H9 (cell line): ENCODE measurements at regions not wholly inside any gene's neighbourhood (a gene's known extent, or its start where the extent isn't known, plus 50 kb on each side); places are given as distances from the start of the nearest gene placed in this dataset.

Experiments
- DNase-seq: peaks from one replicate; pipeline ENCODE4 v3.0.0-alpha.2; 2017
- H2AFZ ChIP-seq: one replicate; pipeline ENCODE4 v1.6.1; 2013; ENCODE audit warnings: mild to moderate bottlenecking, low read length, control low read depth, moderate library complexity
- H2AK5ac ChIP-seq: 2 replicates; pipeline ENCODE4 v1.6.1; 2013; ENCODE audit warnings: low read length, control low read depth, mixed read lengths; ENCODE audit not compliant: insufficient read length
- H2BK120ac ChIP-seq: one replicate; pipeline ENCODE4 v1.6.1; 2013; ENCODE audit warnings: low read depth, mild to moderate bottlenecking, low read length, control low read depth, inconsistent platforms; ENCODE audit not compliant: poor library complexity, severe bottlenecking
- H2BK12ac ChIP-seq: 2 replicates; pipeline ENCODE4 v1.6.1; 2013; ENCODE audit warnings: low read length, control low read depth, mixed read lengths, low read depth; ENCODE audit not compliant: insufficient read length
- H2BK15ac ChIP-seq: 2 replicates; pipeline ENCODE4 v1.6.1; 2013; ENCODE audit warnings: low read depth, low read length, control low read depth
- H2BK20ac ChIP-seq: one replicate; pipeline ENCODE4 v1.6.1; 2013; ENCODE audit warnings: low read depth, mild to moderate bottlenecking, low read length, control low read depth, inconsistent platforms; ENCODE audit not compliant: poor library complexity, severe bottlenecking
- H2BK5ac ChIP-seq: 2 replicates; pipeline ENCODE4 v1.6.1; 2013; ENCODE audit warnings: low read length, control low read depth, mixed read lengths; ENCODE audit not compliant: insufficient read length
- H3K14ac ChIP-seq: 2 replicates; pipeline ENCODE4 v1.6.1; 2013; ENCODE audit warnings: low read length, control low read depth; ENCODE audit not compliant: insufficient read depth
- H3K18ac ChIP-seq: 2 replicates; pipeline ENCODE4 v1.6.1; 2013; ENCODE audit warnings: low read depth, mild to moderate bottlenecking, mixed read lengths, low read length, control low read depth; ENCODE audit not compliant: insufficient read length
- H3K23ac ChIP-seq: 2 replicates; pipeline ENCODE4 v1.6.1; 2013; ENCODE audit warnings: low read length, control low read depth, mixed read lengths, low read depth; ENCODE audit not compliant: insufficient read length
- H3K23me2 ChIP-seq: 2 replicates; pipeline ENCODE4 v1.6.1; 2013; ENCODE audit warnings: low read depth, mild to moderate bottlenecking, mixed read lengths, low read length, control low read depth; ENCODE audit not compliant: insufficient read length, poor library complexity, severe bottlenecking
- H3K27ac ChIP-seq: 2 replicates; pipeline ENCODE4 v1.5.1; 2013; ENCODE audit warnings: low read length, control low read depth, mixed read lengths, low read depth; ENCODE audit not compliant: insufficient read length
- H3K27me3 ChIP-seq: 2 replicates; pipeline ENCODE4 v1.6.1; 2013; ENCODE audit warnings: low read length, control low read depth, inconsistent platforms; ENCODE audit not compliant: insufficient read depth
- H3K4ac ChIP-seq: 2 replicates; pipeline ENCODE4 v1.6.1; 2013; ENCODE audit warnings: low read depth, mild to moderate bottlenecking, control low read depth, inconsistent platforms, low read length, moderate library complexity
- H3K4me1 ChIP-seq: 2 replicates; pipeline ENCODE4 v1.6.1; 2013; ENCODE audit warnings: low read length, control low read depth, inconsistent platforms; ENCODE audit not compliant: insufficient read depth
- H3K4me2 ChIP-seq: 2 replicates; pipeline ENCODE4 v1.6.1; 2013; ENCODE audit warnings: low read length, control low read depth, mixed read lengths; ENCODE audit not compliant: insufficient read length, insufficient read depth
- H3K56ac ChIP-seq: 2 replicates; pipeline ENCODE4 v1.6.1; 2013; ENCODE audit warnings: low read depth, mild to moderate bottlenecking, mixed read lengths, low read length, control low read depth; ENCODE audit not compliant: insufficient read length
- H3K79me1 ChIP-seq: 2 replicates; pipeline ENCODE4 v1.6.1; 2013; ENCODE audit warnings: low read depth, mild to moderate bottlenecking, moderate library complexity, low read length, control low read depth, inconsistent platforms; ENCODE audit not compliant: insufficient read depth, poor library complexity, severe bottlenecking
- H3K79me2 ChIP-seq: 2 replicates; pipeline ENCODE4 v1.6.1; 2013; ENCODE audit warnings: low read length, control low read depth, inconsistent platforms; ENCODE audit not compliant: insufficient read depth
- H3K9ac ChIP-seq: 2 replicates; pipeline ENCODE4 v1.6.1; 2013; ENCODE audit warnings: low read length, control low read depth, mixed read lengths; ENCODE audit not compliant: insufficient read length; ENCODE audit errors: extremely low read depth
- H3K9me3 ChIP-seq: one replicate; pipeline ENCODE4 v1.6.1; 2013; ENCODE audit warnings: low read depth, low read length, inconsistent platforms; ENCODE audit not compliant: control insufficient read depth
- H3T11ph ChIP-seq: one replicate; pipeline ENCODE4 v1.6.1; 2013; ENCODE audit warnings: mild to moderate bottlenecking, low read length, control low read depth, inconsistent platforms
- H4K20me1 ChIP-seq: one replicate; pipeline ENCODE4 v1.6.1; 2013; ENCODE audit not compliant: control insufficient read depth, insufficient read length, insufficient read depth
- H4K5ac ChIP-seq: 2 replicates; pipeline ENCODE4 v1.6.1; 2013; ENCODE audit warnings: low read depth, mild to moderate bottlenecking, mixed read lengths, low read length, control low read depth; ENCODE audit not compliant: insufficient read length
- H4K8ac ChIP-seq: replicated peaks from 2 replicates; pipeline ENCODE4 v1.6.1; 2013; ENCODE audit warnings: low read length, control low read depth, mixed read lengths, low read depth; ENCODE audit not compliant: insufficient read length
- H4K91ac ChIP-seq: 2 replicates; pipeline ENCODE4 v1.6.1; 2013; ENCODE audit warnings: low read depth, mild to moderate bottlenecking, moderate library complexity, mixed read lengths, low read length, control low read depth; ENCODE audit not compliant: insufficient read length
- H3K27ac Mint-ChIP-seq, 3 experiments: 2 replicates in 2 of 3; 3 replicates in 1 of 3; pipeline ENCODE4 v1.8.0; 2020 to 2021; ENCODE audit warnings: mixed read lengths in 3 of 3, mild to moderate bottlenecking in 1 of 3, moderate library complexity in 1 of 3
- H3K27me3 Mint-ChIP-seq: 2 replicates; pipeline ENCODE4 v1.8.0; 2021; ENCODE audit warnings: low read depth, mild to moderate bottlenecking, moderate library complexity, mixed read lengths
- H3K36me3 Mint-ChIP-seq, 3 experiments: 2 replicates in 2 of 3; 3 replicates in 1 of 3; pipeline ENCODE4 v1.8.0; 2020 to 2021; ENCODE audit warnings: low read depth in 3 of 3, mixed read lengths in 3 of 3; ENCODE audit not compliant: insufficient read depth in 1 of 3
- H3K4me1 Mint-ChIP-seq, 2 experiments: 2 replicates each; pipeline ENCODE4 v1.8.0; 2020; ENCODE audit warnings: mixed read lengths in 2 of 2
- H3K4me3 Mint-ChIP-seq, 2 experiments: 2 replicates in 1 of 2; 3 replicates in 1 of 2; pipeline ENCODE4 v1.8.0; 2020 to 2021; ENCODE audit warnings: mild to moderate bottlenecking in 2 of 2, mixed read lengths in 2 of 2, moderate library complexity in 1 of 2
- H3K9me3 Mint-ChIP-seq, 2 experiments: 2 replicates in 1 of 2; 3 replicates in 1 of 2; pipeline ENCODE4 v1.8.0; 2020; ENCODE audit warnings: mild to moderate bottlenecking in 2 of 2, mixed read lengths in 2 of 2, moderate library complexity in 1 of 2
- WGBS: extraction: QIAGEN DNeasy Blood & Tissue Kit; methylation state at CpG from one replicate; pipeline ENCODE4 v1.1.7; 2013; ENCODE audit warnings: missing lambda C conversion rate, low lambda C conversion rate, mixed read lengths; ENCODE audit not compliant: insufficient read length; ENCODE audit errors: extremely low coverage; 5-methylcytosine and 5-hydroxymethylcytosine counted together
- TF ChIP-seq, protein P1 (sequence below): fragments of 200-600 bp; sonication (generic); conservative IDR thresholded peaks from 3 replicates; pipeline ENCODE4 v1.8.0; 2021; ENCODE audit warnings: antibody characterized with exemption, mild to moderate bottlenecking

DNA sequence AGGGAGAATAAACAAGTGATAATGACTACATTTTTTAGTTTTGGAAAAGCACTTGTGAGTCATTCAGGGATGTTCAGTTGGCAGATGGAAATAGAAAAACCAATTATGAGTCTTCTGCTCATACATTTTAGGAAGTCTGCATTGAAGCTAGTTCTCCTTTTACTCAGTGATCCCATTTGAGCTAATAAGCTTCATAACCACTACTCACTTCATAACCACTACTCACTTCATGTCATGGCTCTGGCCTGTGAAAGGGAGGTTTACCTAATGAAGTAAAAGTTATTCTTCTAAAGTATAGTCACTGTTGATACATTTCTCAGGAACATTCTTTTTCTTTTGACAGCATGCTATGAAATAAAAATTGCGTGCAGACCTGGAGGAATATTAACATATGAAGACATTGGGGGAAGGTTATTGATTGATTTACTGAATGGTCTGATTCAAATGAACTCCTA is 948.7 kb downstream of the TSN start:
- Mint-ChIP-seq H3K4me3 (no peak overlapping the region), H3K36me3 (peaks cover 0 to 2% (median 0%) of the 10 kb centered on the region in 3 experiments; a peak in 1 of 7 replicates), H3K4me1 (peaks cover 2 to 6% of the 10 kb centered on the region in 2 experiments), H3K27ac (no peak overlapping the region), H3K27me3 (no peaks in the 10 kb centered on the region), H3K9me3 (peaks cover 0 to 5% of the 10 kb centered on the region in 2 experiments; a peak in 1 of 5 replicates)
- no peak overlapping the region for H2BK120ac ChIP-seq
- no peak overlapping the region for H2AK5ac ChIP-seq
- no peak overlapping the region for H2AFZ ChIP-seq
- no peak overlapping the region for H2BK5ac ChIP-seq
- H2BK20ac ChIP-seq, result no peak overlapping the region
- WGBS, result no CpG with 5 or more reads among the region's 1 CpG
- H4K20me1 ChIP-seq, result no peaks in the 10 kb centered on the region
- H2BK12ac ChIP-seq, result no peak overlapping the region
- DNase-seq, result no peak
- H3K9ac ChIP-seq, result no peak overlapping the region
- H3K27me3 ChIP-seq, result no peaks in the 10 kb centered on the region
- no peaks in the 10 kb centered on the region for H3K79me1 ChIP-seq
- H3K4ac ChIP-seq, result no peak overlapping the region
- H3K4me2 ChIP-seq, result no peak overlapping the region
- no peak overlapping the region for H4K91ac ChIP-seq
- no peak overlapping the region for H3K18ac ChIP-seq
- no peak overlapping the region for H3K23ac ChIP-seq
- no peak overlapping the region for H3K56ac ChIP-seq
- no peak overlapping the region for H2BK15ac ChIP-seq
- no peaks in the 10 kb centered on the region for H3K4me1 ChIP-seq
- H3T11ph ChIP-seq, result no peak overlapping the region
- H4K5ac ChIP-seq, result no peak overlapping the region
- H3K79me2 ChIP-seq, result no peaks in the 10 kb centered on the region
- no peak overlapping the region for H3K27ac ChIP-seq
- H3K9me3 ChIP-seq, result no peaks in the 10 kb centered on the region
- H4K8ac ChIP-seq, result no peak overlapping the region
- no peaks in the 10 kb centered on the region for H3K23me2 ChIP-seq
- H3K14ac ChIP-seq, result no peak overlapping the region
- TF ChIP-seq, protein P1, sequence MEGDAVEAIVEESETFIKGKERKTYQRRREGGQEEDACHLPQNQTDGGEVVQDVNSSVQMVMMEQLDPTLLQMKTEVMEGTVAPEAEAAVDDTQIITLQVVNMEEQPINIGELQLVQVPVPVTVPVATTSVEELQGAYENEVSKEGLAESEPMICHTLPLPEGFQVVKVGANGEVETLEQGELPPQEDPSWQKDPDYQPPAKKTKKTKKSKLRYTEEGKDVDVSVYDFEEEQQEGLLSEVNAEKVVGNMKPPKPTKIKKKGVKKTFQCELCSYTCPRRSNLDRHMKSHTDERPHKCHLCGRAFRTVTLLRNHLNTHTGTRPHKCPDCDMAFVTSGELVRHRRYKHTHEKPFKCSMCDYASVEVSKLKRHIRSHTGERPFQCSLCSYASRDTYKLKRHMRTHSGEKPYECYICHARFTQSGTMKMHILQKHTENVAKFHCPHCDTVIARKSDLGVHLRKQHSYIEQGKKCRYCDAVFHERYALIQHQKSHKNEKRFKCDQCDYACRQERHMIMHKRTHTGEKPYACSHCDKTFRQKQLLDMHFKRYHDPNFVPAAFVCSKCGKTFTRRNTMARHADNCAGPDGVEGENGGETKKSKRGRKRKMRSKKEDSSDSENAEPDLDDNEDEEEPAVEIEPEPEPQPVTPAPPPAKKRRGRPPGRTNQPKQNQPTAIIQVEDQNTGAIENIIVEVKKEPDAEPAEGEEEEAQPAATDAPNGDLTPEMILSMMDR, result no peak
